ENCODE measurements at regions not wholly inside any gene's neighbourhood (a gene's known extent, or its start where the extent isn't known, plus 50 kb on each side); places are given as distances from the start of the nearest gene placed in this dataset.

- WGBS, 2 experiments (ENCODE audit: extremely low coverage in 2 of 2, insufficient read length in 1 of 2), result no CpG with 5 or more reads among the region's 5 CpGs
- Histone ChIP-seq H3K9ac (ENCODE audit: low read depth, low read length) (no peak overlapping the region), H3K4me1 (ENCODE audit: control insufficient read depth, insufficient read depth, low read length) (peaks cover 6% of the 10 kb centered on the region; the same call in 1 of the 2 replicates), H4K91ac (ENCODE audit: insufficient read depth, low read depth, low read length) (peak overlapping the region; percentile 31; the same call in 1 of the 2 replicates), H3K4me2 (ENCODE audit: low read depth, low read length) (no peak overlapping the region), H2AK5ac (ENCODE audit: low read depth, low read length) (peak overlapping the region; percentile 81), H2BK20ac (ENCODE audit: low read depth, low read length) (peak overlapping the region; percentile 88; the same call in 1 of the 2 replicates), H3K4ac (ENCODE audit: low read depth, low read length) (peak overlapping the region; percentile 65; the same call in 1 of the 2 replicates), H3K27ac (ENCODE audit: insufficient read depth, low read length) (no peak overlapping the region), H3K23ac (ENCODE audit: low read depth, low read length) (no peak overlapping the region), H4K20me1 (ENCODE audit: insufficient read depth, low read length) (no peaks in the 10 kb centered on the region), H2AK9ac (replicated peaks; ENCODE audit: low read depth, low read length, poor library complexity) (no peak overlapping the region), H4K5ac (ENCODE audit: low read depth, low read length) (peak overlapping the region; percentile 30; the same call in 1 of the 2 replicates), H3K9me1 (ENCODE audit: insufficient read depth, low read length) (0 out of 2 replicates have a peak, but pooled peaks cover 2% of the 10 kb centered on the region), H3K27me3 (ENCODE audit: control insufficient read depth, insufficient read depth, low read length) (no peaks in the 10 kb centered on the region), H3K79me1 (ENCODE audit: low read depth in 1 of 2, low read length in 2 of 2) (peaks cover 0 to 8% of the 10 kb centered on the region in 2 experiments; a peak in 2 of 4 replicates), H3K36me3 (ENCODE audit: control insufficient read depth, insufficient read depth, low read length) (no peaks in the 10 kb centered on the region), H3K14ac (replicated peaks; ENCODE audit: low read depth, low read length) (peak overlapping the region; percentile 61; the same call in 1 of the 2 replicates), H3K9me3 (ENCODE audit: control insufficient read depth, insufficient read depth, low read length) (no peaks in the 10 kb centered on the region), H3K56ac (ENCODE audit: extremely low read depth, insufficient read depth, low read length) (no peak overlapping the region), H4K8ac (ENCODE audit: low read depth in 2 of 2, low read length in 2 of 2) (peak overlapping the region; percentile 6; a peak in 1 of 4 replicates), H2BK15ac (ENCODE audit: low read depth, low read length) (0 out of 3 replicates have a peak overlapping the region, but pooled peaks have one; percentile 63), H2BK5ac (ENCODE audit: low read depth, low read length, poor library complexity, severe bottlenecking) (no peak overlapping the region), H2BK120ac (ENCODE audit: low read depth, low read length) (peak overlapping the region; percentile 78), H3K18ac (ENCODE audit: low read depth, low read length) (peak overlapping the region; percentile 61; the same call in 1 of the 2 replicates), H2AFZ (replicated peaks; ENCODE audit: low read length, poor library complexity) (no peak overlapping the region), H3K4me3 (ENCODE audit: insufficient read depth, low read depth, low read length) (no peak overlapping the region)
- POLR2A ChIA-PET (ENCODE audit: unreplicated experiment), result no interaction called here
- no TSS peak for BruUV-seq (replicated peaks)
- in situ Hi-C loops (cut with MboI; ENCODE audit: low sequenced_read_pairs) (no loop called here), dilution Hi-C loops (cut with HindIII; ENCODE audit: low sequenced_read_pairs, unreplicated experiment) (no loop called here), intact Hi-C loops (cut with micrococcal nuclease) (no loop called here)
- ATAC-seq (ENCODE audit: low read depth) (no peak), DNase-seq (no peak)
- TF ChIP-seq CHD1 (IDR thresholded peaks at IDR 0.05; ENCODE audit: low read depth, low read length), result no peak
- CTCF ChIA-PET, result interaction anchor here (0.6 kb wide), 1 partner anchor 73 kb away, joined by 4 read pairs; no protein-coding TSS in a partner anchor
Measured at GRCh38 chr6:132079286-132079685, 128.1 kb upstream of the CCN2 start.

All from IMR-90 (cell line).